Colonic mucosa (tissue), 4 donors: ENCODE measurements at regions not wholly inside any gene's neighbourhood (a gene's known extent, or its start where the extent isn't known, plus 50 kb on each side); places are given as distances from the start of the nearest gene placed in this dataset.

ENCODE experiments used
- DNase-seq: peaks from one replicate; pipeline ENCODE4 v3.0.0-alpha.2; 2020
- H3K27ac ChIP-seq: fragments of 200-600 bp; one replicate; pipeline ENCODE4 v1.8.0; 2021
- H3K27me3 ChIP-seq: fragments of 200-600 bp; one replicate; pipeline ENCODE4 v1.8.0; 2021
- H3K36me3 ChIP-seq: fragments of 200-600 bp; one replicate; pipeline ENCODE4 v1.8.0; 2021
- H3K4me1 ChIP-seq: fragments of 200-600 bp; one replicate; pipeline ENCODE4 v1.8.0; 2021; ENCODE audit warnings: mild to moderate bottlenecking
- H3K4me3 ChIP-seq: fragments of 200-600 bp; one replicate; pipeline ENCODE4 v1.8.0; 2021
- H3K9ac ChIP-seq, 2 donors: one replicate each; pipeline ENCODE4 v1.7.0; 2013; ENCODE audit warnings: control low read depth in 2 of 2, low read depth in 2 of 2, low read length in 2 of 2
- H3K9me3 ChIP-seq: fragments of 200-600 bp; one replicate; pipeline ENCODE4 v1.8.0; 2021
- CTCF ChIP-seq: fragments of 200-600 bp; IDR thresholded peaks from one replicate; pipeline ENCODE4 v1.8.0; 2022; ENCODE audit warnings: antibody characterized with exemption, mild to moderate bottlenecking
- intact Hi-C: fragments of 100-400 bp; cut with DNase I; formaldehyde crosslinking; loops from one replicate; pipeline ENCODE4 v1.14.1; 2022
- donor health status: healthy.
- donor health status: DM: no; HTN: no; CAD: no.
- donor health status: DM: no; HTN: no; CAD: no.

GRCh38 chr16:79543219-79543618 lies 57.3 kb downstream of the MAF start:
- H3K27ac ChIP-seq, result no peak overlapping the region
- H3K9me3 ChIP-seq, result no peaks in the 10 kb centered on the region
- DNase-seq, result no peak
- TF ChIP-seq CTCF, result no peak
- H3K4me3 ChIP-seq, result no peak overlapping the region
- H3K4me1 ChIP-seq, result no peaks in the 10 kb centered on the region
- intact Hi-C loops, result no loop called here
- H3K9ac ChIP-seq, result no peak overlapping the region
- H3K27me3 ChIP-seq, result no peaks in the 10 kb centered on the region
- no peaks in the 10 kb centered on the region for H3K36me3 ChIP-seq

DNA sequence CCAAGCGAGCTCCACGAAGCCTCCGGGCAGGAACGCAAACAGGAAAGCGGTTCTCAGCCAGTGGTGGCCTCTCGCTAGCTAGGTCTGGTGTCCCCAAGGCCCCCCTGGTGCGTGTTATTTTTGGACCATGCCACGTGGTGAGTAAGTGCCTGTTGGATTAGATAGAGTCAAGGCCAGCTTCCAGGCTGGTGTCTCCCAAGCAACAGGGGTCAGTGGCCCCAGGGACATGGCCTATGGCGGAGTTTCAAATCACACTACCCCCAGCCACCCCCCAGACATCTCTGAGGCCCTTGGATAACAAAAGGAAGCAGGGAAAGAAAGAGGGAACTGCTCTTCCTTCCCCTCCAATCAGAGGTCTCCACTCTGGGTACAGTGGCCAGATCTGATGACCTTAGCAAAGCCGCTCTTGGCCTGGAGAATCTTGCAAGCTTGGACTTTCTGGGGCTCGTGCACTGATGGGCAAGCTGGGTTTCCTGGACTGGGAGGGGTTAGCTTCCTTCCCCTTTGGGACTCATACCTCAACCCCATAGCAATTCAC lies 58.2 kb downstream of the MAF start:
- no peak overlapping the region for H3K27ac ChIP-seq
- no peak overlapping the region for H3K4me3 ChIP-seq
- intact Hi-C loops, result no loop called here
- no peaks in the 10 kb centered on the region for H3K36me3 ChIP-seq
- TF ChIP-seq CTCF, result no peak
- no peaks in the 10 kb centered on the region for H3K4me1 ChIP-seq
- H3K9ac ChIP-seq, result no peak overlapping the region
- H3K27me3 ChIP-seq, result no peaks in the 10 kb centered on the region
- peak; percentile 22 for DNase-seq
- no peaks in the 10 kb centered on the region for H3K9me3 ChIP-seq

DNA sequence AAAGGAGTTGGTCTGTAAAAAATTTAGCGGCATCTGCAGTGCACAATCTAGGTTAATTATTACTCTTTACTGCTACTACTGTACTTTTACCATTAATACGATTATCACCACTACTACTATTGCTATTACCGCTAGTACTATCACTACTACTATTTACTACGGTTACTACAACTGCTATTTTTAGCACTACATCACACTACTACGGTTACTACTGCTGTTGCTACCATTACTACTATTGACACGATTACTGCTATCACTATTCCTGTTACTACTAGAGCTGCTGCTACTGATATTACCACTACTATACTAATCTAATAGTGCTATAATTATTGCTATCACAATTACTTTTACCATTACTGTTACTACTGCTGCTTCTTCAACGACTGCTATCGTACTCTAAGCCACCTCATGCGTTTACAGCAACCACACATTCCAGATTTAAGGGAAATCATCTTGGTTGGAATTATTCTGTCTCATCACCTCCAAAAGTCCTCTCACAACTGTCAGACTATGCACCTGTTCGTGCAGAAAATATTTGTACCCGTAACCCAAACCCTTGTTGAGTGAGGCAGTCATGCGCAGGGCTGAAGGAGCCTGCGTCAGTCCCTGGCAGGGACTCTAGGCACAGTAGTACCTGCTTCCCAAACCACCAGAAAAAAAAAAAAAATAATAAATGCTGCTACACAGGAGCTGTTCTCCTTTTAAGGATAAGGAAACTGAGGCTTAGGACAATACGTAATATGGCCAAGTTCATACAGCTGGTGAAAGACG lies 59.5 kb downstream of the MAF start:
- Histone ChIP-seq H3K9me3 (no peaks in the 10 kb centered on the region), H3K4me3 (no peak overlapping the region), H3K27me3 (no peaks in the 10 kb centered on the region), H3K36me3 (no peaks in the 10 kb centered on the region), H3K4me1 (no peaks in the 10 kb centered on the region), H3K27ac (no peak overlapping the region), H3K9ac (no peak overlapping the region)
- DNase-seq, result no peak
- TF ChIP-seq CTCF, result no peak
- intact Hi-C loops, result no loop called here

GRCh38 chr16:79537584-79537983 lies 63.0 kb downstream of the MAF start:
- intact Hi-C loops, result no loop called here
- Histone ChIP-seq H3K4me3 (no peak overlapping the region), H3K4me1 (no peaks in the 10 kb centered on the region), H3K36me3 (no peaks in the 10 kb centered on the region), H3K9ac (no peak overlapping the region), H3K27me3 (no peaks in the 10 kb centered on the region), H3K9me3 (no peaks in the 10 kb centered on the region), H3K27ac (no peak overlapping the region)
- DNase-seq, result no peak
- no peak for TF ChIP-seq CTCF

- Histone ChIP-seq H3K27me3 (no peaks in the 10 kb centered on the region), H3K27ac (no peak overlapping the region), H3K4me3 (no peak overlapping the region), H3K36me3 (no peaks in the 10 kb centered on the region), H3K9me3 (no peaks in the 10 kb centered on the region), H3K9ac (no peak overlapping the region), H3K4me1 (no peaks in the 10 kb centered on the region)
- intact Hi-C loops, result no loop called here
- TF ChIP-seq CTCF, result no peak
- no peak for DNase-seq
Observed at GRCh38 chr16:79536958-79537357, 63.6 kb downstream of the MAF start.
